ENCODE measurements at regions not wholly inside any gene's neighbourhood (a gene's known extent, or its start where the extent isn't known, plus 50 kb on each side); places are given as distances from the start of the nearest gene placed in this dataset.
"Not testable (repeated sequence)": the region's sequence is repeated elsewhere in the genome, so short reads cannot be mapped to it uniquely, and the experiment has no call there.

DNA sequence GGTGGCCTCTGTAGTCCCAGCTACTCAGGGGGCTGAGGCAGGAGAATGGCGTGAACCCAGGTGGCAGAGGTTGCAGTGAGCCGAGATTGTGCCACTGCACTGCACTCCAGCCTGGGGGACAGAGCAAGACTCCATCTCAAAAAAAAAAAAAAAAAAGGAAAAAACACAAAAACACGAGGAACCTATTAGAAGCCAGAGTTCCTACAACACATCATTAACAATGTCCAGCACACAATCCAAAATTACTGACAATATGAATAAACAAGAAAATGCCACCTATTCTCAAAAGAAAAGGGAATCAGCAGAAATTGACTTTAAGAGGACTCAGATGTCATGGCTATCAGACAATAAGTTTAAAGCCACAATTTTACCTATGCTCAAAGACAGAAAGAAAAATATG, 57.3 kb upstream of the HS3ST3A1 start:
- H3K9me3 ChIP-seq; H3K27me3 ChIP-seq; H3K4me1 ChIP-seq; intact Hi-C loops (cut with DNase I; ENCODE audit: low total_unique reads); H3K27ac ChIP-seq; DNase-seq; H3K4me3 ChIP-seq; H3K36me3 ChIP-seq: not testable (repeated sequence)

DNA sequence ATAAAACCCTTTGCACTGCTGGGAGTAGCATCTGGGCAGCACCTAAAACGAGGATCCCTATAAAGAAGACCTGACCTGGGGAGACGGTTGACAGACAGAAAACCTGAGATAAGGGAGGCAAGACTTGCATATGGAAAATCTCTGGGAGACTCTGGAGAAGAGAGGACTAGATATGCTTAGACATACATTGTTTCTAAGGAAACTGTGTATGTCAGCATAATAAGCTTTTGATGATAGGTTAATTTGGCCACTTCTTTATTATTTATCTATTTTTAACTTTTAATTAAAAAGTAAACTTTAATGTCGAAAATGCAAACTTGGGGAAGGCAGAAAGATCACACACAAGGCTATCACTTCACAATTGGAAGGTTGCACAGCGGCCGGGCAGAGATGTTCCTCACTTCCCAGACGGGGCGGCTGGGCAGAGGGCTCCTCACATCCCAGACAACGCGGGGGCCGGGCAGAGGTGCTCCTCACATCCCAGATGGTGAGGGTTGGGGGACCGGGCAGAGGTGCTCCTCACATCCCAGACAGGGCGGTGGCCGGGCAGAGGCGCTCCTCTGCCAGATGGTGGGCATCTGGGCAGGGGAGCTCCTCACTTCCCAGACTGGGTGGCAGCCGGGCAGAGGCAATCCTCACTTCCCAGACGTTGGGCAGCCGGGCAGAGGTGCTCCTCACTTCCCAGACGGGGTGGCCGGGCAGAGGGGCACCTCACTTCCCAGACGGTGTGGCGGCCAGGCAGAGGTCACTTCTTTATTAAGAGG, 64.3 kb upstream of the HS3ST3A1 start:
- H3K36me3 ChIP-seq, result no peaks in the 10 kb centered on the region
- no peaks in the 10 kb centered on the region for H3K4me1 ChIP-seq
- TF ChIP-seq, protein P1, sequence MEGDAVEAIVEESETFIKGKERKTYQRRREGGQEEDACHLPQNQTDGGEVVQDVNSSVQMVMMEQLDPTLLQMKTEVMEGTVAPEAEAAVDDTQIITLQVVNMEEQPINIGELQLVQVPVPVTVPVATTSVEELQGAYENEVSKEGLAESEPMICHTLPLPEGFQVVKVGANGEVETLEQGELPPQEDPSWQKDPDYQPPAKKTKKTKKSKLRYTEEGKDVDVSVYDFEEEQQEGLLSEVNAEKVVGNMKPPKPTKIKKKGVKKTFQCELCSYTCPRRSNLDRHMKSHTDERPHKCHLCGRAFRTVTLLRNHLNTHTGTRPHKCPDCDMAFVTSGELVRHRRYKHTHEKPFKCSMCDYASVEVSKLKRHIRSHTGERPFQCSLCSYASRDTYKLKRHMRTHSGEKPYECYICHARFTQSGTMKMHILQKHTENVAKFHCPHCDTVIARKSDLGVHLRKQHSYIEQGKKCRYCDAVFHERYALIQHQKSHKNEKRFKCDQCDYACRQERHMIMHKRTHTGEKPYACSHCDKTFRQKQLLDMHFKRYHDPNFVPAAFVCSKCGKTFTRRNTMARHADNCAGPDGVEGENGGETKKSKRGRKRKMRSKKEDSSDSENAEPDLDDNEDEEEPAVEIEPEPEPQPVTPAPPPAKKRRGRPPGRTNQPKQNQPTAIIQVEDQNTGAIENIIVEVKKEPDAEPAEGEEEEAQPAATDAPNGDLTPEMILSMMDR (IDR thresholded peaks at IDR 0.05), result no peak
- intact Hi-C loops (cut with DNase I; ENCODE audit: low total_unique reads), result no loop called here
- no peak overlapping the region for H3K27ac ChIP-seq
- no peaks in the 10 kb centered on the region for H3K27me3 ChIP-seq
- DNase-seq, result no peak
- no peak overlapping the region for H3K4me3 ChIP-seq
- H3K9me3 ChIP-seq, result peaks cover 0 to 16% (median 0%) of the 10 kb centered on the region in 3 donors

DNA sequence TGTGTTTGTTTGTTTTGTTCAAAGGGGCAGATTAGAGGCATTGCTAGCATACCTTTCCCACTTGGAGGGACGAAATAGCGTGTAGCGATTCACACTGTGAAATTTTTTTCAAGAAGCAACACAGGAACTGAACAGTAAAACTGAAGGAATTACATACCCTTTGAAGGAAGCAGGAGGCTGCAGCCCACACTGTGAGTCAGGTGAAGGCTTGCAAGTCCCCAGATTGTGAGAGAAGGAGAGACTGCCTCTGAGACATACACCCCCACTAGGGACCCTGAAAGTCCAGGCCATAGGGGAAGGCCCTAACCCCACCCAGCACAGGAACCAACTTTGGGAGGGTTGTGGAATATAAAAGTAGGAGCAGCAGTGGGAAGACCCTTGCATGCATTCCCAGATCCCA, 69.6 kb upstream of the HS3ST3A1 start:
- no peak for DNase-seq
- Histone ChIP-seq H3K27ac (no peak overlapping the region), H3K9me3 (peaks cover 0 to 16% (median 0%) of the 10 kb centered on the region in 3 donors), H3K4me1 (no peaks in the 10 kb centered on the region), H3K27me3 (no peaks in the 10 kb centered on the region), H3K36me3 (no peaks in the 10 kb centered on the region), H3K4me3 (no peak overlapping the region)
- intact Hi-C loops (cut with DNase I; ENCODE audit: low total_unique reads), result no loop called here
- TF ChIP-seq, protein P1 (IDR thresholded peaks at IDR 0.05), result no peak

DNA sequence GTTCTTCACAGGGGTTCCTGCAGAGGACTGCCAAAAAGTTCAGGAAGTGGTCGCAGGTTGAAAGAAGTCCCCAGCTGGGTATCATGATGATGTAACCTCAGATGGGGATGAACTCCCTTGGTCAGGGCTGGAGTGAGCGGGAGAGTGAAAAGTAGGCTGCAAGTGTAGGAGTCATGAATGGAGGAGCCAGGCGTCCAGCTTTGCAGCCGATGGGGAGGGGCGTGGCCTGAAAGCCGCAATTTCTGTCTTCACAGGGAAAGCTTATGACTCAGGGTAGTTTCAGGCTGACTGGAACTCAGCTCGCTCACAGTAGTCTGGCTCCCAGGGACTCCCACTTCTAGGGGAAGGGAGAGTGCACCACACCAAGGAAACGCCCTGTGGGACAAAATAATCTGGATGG, 70.0 kb upstream of the HS3ST3A1 start:
- no peak overlapping the region for H3K4me3 ChIP-seq
- DNase-seq, result no peak
- TF ChIP-seq, protein P1 (IDR thresholded peaks at IDR 0.05), result no peak
- no peaks in the 10 kb centered on the region for H3K36me3 ChIP-seq
- intact Hi-C loops (cut with DNase I; ENCODE audit: low total_unique reads), result no loop called here
- H3K9me3 ChIP-seq, result peaks cover 0 to 16% (median 0%) of the 10 kb centered on the region in 3 donors
- no peaks in the 10 kb centered on the region for H3K4me1 ChIP-seq
- no peak overlapping the region for H3K27ac ChIP-seq
- no peaks in the 10 kb centered on the region for H3K27me3 ChIP-seq

DNA sequence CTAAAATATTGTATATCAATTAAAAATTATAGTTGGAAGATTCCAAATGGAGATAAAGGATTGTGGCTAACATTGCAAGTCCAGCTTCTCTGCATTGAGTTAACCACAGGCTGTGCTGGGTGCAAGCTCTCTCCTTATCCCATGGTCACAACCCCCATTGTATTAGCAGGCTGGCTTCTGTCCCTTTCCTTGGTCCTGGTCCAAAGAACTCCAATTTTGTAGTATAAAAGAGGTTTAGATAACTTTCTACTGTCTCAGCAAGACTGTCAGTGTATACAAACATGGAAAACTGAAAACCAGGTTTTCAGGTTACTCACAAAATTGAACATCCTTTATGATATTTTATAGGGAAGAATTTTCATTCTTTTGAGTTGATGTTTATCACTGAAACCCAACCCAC, 76.6 kb upstream of the HS3ST3A1 start:
- Histone ChIP-seq H3K4me3 (no peak overlapping the region), H3K9me3 (no peaks in the 10 kb centered on the region), H3K4me1 (no peaks in the 10 kb centered on the region), H3K36me3 (no peaks in the 10 kb centered on the region), H3K27me3 (no peaks in the 10 kb centered on the region), H3K27ac (no peak overlapping the region)
- TF ChIP-seq, protein P1 (IDR thresholded peaks at IDR 0.05), result no peak
- intact Hi-C loops (cut with DNase I; ENCODE audit: low total_unique reads), result no loop called here
- no peak for DNase-seq

DNA sequence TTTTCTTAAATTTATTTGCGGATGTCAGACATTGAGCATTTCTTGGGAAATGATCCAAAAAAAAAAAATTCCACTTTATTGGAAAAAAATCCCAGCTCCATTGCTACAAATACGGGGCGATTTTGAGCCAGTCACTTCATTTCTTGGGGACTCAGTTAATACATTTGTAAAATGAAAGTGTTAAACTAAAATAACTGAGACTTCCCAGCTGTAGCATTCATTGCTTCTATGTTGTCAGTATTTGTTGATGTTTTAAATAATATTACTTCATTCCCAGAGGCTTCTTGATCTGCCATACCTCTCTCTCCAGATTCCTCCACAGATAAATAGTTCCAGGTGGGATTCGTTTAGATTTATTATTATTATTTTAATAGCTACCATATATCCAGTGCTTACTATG, 77.1 kb upstream of the HS3ST3A1 start:
- Histone ChIP-seq H3K27me3 (no peaks in the 10 kb centered on the region), H3K27ac (no peak overlapping the region), H3K9me3 (no peaks in the 10 kb centered on the region), H3K4me1 (no peaks in the 10 kb centered on the region), H3K4me3 (no peak overlapping the region), H3K36me3 (no peaks in the 10 kb centered on the region)
- intact Hi-C loops (cut with DNase I; ENCODE audit: low total_unique reads), result no loop called here
- TF ChIP-seq, protein P1 (IDR thresholded peaks at IDR 0.05), result no peak
- DNase-seq, result no peak
